ENCODE measurements at regions not wholly inside any gene's neighbourhood (a gene's known extent, or its start where the extent isn't known, plus 50 kb on each side); places are given as distances from the start of the nearest gene placed in this dataset.

DNA sequence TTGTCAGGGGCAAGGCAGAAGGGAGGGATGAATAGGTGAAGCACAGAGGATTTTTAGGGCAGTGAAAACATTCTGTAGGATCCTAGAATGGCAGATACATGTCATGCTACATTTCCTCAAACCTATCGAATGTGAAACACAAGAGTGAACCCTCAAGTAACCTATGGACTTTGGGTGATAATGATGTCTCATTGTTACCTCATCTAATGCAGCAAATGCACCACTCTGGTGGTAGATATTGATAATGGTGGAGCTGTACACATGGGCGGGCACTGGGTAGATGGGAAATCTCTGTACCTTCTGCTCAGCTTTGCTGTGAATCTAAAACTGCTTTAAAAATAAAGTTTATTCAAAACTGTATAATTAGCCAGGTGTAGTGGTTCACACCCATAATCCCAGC lies 95.2 kb upstream of the NCK2 start:
- DNase-seq = no peak

- no peak for DNase-seq
Observed at GRCh38 chr2:105647731-105648130, 97.0 kb upstream of the NCK2 start.

DNA sequence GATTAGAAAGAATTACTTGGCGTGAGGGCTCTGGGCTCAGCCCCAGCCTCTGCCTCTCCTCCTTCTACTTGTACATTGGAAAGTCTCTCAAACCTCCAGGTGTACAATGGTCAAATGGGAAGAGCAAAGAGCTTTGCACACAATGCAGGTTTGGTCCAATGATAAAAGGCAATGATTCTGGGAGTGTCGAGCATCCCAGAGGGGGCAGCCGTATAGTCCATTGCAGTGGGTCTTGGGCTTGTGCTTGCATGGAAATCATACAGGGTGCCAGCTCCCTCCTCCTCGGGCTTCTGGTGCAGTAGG lies 98.0 kb upstream of the NCK2 start:
- DNase-seq = no peak

DNA sequence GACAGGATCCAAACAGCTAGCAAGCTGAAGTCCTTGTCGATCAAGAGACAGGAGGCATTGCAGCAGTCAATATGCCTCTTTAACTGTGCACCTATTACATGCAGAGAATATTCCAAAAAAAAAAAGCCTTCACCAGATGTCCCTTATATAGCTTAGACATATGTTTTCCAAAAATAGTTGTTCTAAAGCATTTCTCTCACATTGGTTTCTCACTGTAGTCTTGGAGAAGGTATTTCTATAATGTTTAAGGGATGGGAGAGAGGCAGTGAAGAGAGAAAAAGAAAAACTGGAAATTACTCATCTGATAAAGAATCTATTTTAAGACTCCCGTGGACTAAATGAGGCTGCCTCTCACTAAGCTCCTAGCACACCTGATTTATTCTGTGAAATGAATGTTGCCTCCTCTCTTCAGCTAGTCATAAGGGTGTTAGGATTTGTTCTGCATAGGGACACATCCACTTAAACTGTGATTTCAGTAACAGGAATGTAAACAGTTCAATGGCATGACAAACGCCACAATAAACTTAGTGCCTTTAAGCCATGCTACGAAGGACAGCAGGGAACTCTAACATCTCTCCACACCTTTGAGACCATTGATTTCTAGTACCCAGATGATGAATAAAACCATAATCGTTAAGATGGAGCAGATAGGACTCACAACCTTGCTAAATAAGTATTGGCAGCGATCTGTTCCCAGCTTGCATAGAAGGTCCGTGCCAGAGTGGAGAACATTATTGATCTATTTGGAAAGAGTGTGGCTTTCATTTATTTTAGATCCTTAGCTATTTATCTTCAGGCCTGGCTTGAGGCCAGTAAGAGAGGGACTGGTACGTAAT lies 98.6 kb upstream of the NCK2 start:
- DNase-seq = no peak

GRCh38 chr2:105645031-105645937 lies 99.4 kb upstream of the NCK2 start:
- DNase-seq = no peak

GRCh38 chr2:105644174-105644980 lies 100.3 kb upstream of the NCK2 start:
- no peak for DNase-seq

DNA sequence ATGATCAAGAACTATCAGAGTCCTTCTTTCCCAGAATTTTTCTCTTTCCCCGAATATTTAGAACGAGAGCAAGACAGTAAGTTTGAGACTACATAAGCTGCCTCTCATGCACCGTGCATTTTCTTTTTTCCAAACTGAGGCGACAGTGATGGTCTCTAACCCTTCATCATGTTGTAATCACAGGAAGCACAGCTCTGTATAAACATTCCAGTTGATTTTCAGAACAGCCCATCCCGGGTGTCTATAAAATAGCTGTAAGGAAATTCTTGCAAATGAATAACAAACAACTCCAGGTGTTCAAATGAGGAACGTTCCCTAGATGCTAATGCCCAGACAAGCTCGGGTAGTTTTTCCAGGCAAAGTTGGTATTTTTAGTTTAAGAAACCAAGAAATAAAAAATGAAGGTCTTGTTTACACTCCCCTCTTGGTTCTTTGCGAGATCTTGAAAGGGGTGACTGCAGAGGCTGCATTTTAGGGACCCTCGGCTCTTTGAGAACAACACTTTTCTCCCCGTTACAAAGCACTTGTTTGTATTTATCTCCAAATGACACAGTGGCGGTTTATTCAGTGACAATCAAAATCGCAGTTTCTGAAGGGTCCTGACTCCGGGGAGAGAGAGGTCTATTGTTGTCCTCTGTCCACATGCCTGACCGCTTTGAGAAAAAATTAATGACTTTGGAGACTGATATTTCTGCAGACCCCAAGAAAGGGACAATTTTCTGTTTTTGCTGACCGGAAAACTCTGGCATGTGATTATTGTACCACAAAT lies 101.1 kb upstream of the NCK2 start:
- DNase-seq = no peak

DNA sequence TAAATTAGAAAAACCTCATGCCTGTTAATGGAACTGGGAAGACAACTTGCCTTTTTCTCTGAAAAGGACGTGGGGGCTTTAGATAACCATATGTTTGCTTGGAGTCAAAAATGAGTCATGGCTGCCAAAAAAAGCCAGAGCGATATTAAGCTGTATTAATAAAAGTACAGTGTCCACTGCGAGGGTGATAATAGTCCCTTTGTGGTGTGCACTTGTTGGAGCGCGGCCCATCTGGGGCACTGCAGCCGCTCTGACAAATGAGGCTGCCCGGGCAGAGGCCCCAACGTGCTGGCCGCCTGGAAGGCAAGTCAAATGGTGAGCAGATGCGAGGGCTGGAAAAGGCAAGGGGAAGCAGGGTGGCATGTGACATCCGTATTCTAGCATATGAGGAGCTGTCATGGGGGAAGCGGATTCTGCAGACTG lies 103.3 kb upstream of the NCK2 start:
- DNase-seq = peak; percentile 85

- no peak for DNase-seq
Observed at GRCh38 chr2:105640246-105640645, 104.5 kb upstream of the NCK2 start.

DNA sequence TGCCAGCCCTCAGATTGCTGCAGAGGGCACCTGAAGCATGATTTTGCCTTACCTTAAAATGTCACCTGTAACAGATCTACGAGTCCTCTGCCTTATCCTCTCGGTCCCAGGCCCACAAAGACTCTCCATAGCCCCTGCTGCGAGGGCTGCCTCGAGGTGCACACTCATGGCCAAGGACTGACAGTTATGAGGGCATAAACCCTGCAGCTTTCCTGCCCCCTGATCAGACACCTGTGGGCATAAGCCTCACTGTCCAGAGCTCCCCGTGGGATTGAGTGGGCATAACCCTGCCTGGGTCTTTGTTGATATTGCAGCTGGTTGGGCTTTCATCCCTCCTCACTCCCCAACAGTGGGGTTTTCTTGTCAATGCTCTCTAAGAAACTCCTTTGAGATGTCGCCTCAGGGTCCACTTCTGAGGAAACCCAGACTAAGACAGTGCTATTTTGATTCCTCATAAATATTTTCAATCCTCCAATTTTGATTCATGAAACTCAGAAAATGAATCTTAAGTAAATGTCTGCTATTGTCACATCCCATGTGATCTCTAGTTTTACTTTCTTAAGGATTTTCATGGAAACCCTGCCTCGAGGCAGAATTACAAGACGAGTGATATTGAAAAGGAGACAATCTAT lies 108.5 kb upstream of the NCK2 start:
- DNase-seq = no peak

- DNase-seq = no peak
Observed at GRCh38 chr2:105635564-105635963, 109.1 kb upstream of the NCK2 start.

DNA sequence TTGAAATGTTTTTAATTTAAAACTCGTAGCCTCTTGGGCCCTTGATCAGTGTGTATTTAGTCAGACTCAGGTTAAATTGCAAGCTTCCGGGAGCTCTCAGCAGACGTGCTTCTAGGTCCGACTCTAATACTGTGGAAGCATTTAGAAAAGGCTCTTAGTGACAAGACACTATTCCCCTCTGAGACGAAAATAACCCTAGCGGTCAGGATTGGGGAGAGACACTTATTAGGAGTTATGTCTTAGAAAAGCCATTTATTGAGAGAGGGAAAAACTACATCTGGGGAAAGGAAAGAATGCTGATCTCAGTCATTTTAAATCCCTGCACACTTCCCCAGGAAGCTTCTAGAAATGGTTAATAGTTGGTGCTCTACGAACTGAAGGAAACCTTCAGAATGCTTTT lies 110.5 kb upstream of the NCK2 start:
- no peak for DNase-seq

- no peak for DNase-seq
Observed at GRCh38 chr2:105631922-105632321, 112.8 kb upstream of the NCK2 start.

GRCh38 chr2:105631011-105631410 lies 113.7 kb upstream of the NCK2 start:
- DNase-seq = no peak

GRCh38 chr2:105629634-105630033 lies 115.1 kb upstream of the NCK2 start:
- no peak for DNase-seq

- DNase-seq = peak; percentile 28
Observed at GRCh38 chr2:105627534-105627933, 117.2 kb upstream of the NCK2 start.

- DNase-seq = no peak
Observed at GRCh38 chr2:105626966-105627340, 117.8 kb upstream of the NCK2 start.

DNA sequence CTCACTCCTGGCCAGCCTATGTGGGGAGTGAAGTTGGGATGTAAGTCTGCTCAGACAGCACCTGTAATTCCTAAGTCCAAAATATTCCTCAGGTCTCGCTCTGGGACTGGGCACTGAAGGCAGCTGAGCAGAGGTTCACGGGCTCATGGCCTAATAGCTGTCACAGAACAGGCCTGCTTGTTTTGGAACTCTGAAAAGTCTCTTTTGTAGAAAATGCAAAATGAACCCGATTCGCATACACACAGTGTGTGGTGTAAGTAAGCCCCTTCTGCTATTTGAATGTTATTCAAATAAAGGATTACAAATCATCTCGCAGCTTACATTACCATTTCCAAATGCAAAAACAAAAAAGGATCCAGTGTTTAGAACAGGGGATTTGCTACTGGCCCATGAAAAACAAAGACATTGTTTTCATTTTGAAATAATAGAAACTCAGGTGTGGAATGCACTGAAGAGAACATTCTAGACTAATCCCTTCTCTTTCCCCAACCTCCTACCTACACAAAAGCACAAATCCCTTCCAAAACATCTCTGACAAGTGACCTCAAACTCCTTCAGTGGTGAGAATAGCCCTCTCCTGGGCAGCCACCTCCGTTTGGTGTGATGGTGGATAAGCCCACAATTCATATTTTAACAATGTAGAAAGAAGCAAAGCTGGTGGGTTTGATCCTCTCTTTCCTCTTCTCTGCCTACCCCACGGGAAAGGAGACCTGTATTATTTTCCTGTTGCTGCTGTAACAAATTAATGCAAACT lies 118.3 kb upstream of the NCK2 start:
- DNase-seq = no peak

GRCh38 chr2:105625632-105626031 lies 119.1 kb upstream of the NCK2 start:
- DNase-seq = no peak

DNA sequence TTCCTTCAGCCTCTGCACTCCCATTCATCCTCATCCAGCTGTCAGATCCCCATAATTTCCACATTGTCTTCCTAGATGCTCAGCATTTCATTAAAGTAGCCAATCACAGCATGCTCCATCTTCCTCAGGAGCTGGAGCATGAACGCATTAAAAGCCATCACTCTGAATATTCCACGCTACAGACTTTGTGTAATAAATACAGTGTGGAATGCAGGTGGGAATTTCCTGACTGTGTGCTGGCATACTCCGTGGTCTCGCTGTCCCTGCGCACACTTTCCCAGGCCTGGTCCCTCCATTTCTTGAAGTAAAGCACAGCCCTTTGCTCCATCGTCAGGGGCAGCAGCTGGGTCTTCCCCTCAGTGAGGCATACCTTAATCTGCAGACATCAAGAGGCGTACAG lies 123.7 kb upstream of the NCK2 start:
- no peak for DNase-seq

GRCh38 chr2:105618351-105618659 lies 126.4 kb upstream of the NCK2 start:
- DNase-seq = no peak
